A673 (cell line): ENCODE measurements at regions not wholly inside any gene's neighbourhood (a gene's known extent, or its start where the extent isn't known, plus 50 kb on each side); places are given as distances from the start of the nearest gene placed in this dataset.

ENCODE experiments used
- BruUV-seq: library from RNA; stranded (reverse); fragments of 400-500 nt; replicated peaks from 2 replicates; lab custom pipeline; 2021; lab: Mats Ljungman, UMichigan
- CTCF ChIA-PET: fragments of 300-600 bp; sonication (Branson Sonifier 250); formaldehyde crosslinking; loops from one replicate; lab custom pipeline; 2022; ENCODE audit warnings: antibody characterized with exemption; lab: Charles Lee
- POLR2A ChIA-PET: fragments of 300-600 bp; sonication (Branson Sonifier 250); formaldehyde crosslinking; loops from one replicate; lab custom pipeline; 2022; ENCODE audit warnings: antibody characterized with exemption; ENCODE audit not compliant: low non-redundant PET; lab: Charles Lee
- DNase-seq: peaks from one replicate; pipeline ENCODE4 v3.0.0-alpha.2; 2015; ENCODE audit warnings: low spot score
- H3K27ac ChIP-seq: fragments of 200-600 bp; sonication (generic); 2 replicates; pipeline ENCODE4 v1.5.1; 2016; ENCODE audit warnings: mixed run types, low read depth, mild to moderate bottlenecking, mixed read lengths, antibody characterized with exemption, low read length; ENCODE audit not compliant: poor library complexity, severe bottlenecking
- H3K27me3 ChIP-seq: fragments of 200-600 bp; sonication (generic); replicated peaks from 2 replicates; pipeline ENCODE4 v1.6.1; 2017; ENCODE audit warnings: mixed run types, low read depth, mild to moderate bottlenecking, mixed read lengths, antibody characterized with exemption, low read length; ENCODE audit not compliant: insufficient read depth, poor library complexity
- H3K36me3 ChIP-seq: fragments of 200-600 bp; sonication (generic); 2 replicates; pipeline ENCODE4 v1.6.1; 2016; ENCODE audit warnings: mixed run types, mild to moderate bottlenecking, mixed read lengths, antibody characterized with exemption, low read length; ENCODE audit not compliant: insufficient read depth, poor library complexity, severe bottlenecking
- H3K4me1 ChIP-seq: fragments of 200-600 bp; sonication (generic); 2 replicates; pipeline ENCODE4 v1.6.1; 2017; ENCODE audit warnings: mixed run types, mild to moderate bottlenecking, mixed read lengths, antibody characterized with exemption, low read length; ENCODE audit not compliant: insufficient read depth, poor library complexity, severe bottlenecking
- H3K4me3 ChIP-seq: fragments of 200-600 bp; sonication (generic); 2 replicates; pipeline ENCODE4 v1.5.1; 2016; ENCODE audit warnings: low read depth, mixed run types, mild to moderate bottlenecking, mixed read lengths, low read length; ENCODE audit not compliant: poor library complexity, severe bottlenecking
- H3K9me3 ChIP-seq: fragments of 200-600 bp; sonication (generic); 2 replicates; pipeline ENCODE4 v1.6.1; 2016; ENCODE audit warnings: mixed run types, low read depth, mild to moderate bottlenecking, mixed read lengths, antibody characterized with exemption, low read length; ENCODE audit not compliant: poor library complexity, severe bottlenecking
- CTCF ChIP-seq: fragments of 300-800, 200-600 bp; sonication (generic); conservative IDR thresholded peaks from 2 replicates; pipeline ENCODE4 v1.5.1; 2017; ENCODE audit warnings: low read depth, mild to moderate bottlenecking, antibody characterized with exemption, low read length, moderate library complexity, mixed read lengths
- EZH2 ChIP-seq: fragments of 200-600 bp; sonication (generic); IDR thresholded peaks from 2 replicates; pipeline ENCODE4 v1.6.1; 2017; ENCODE audit warnings: borderline replicate concordance, low read depth, mild to moderate bottlenecking, mixed read lengths, antibody characterized with exemption, low read length; ENCODE audit not compliant: poor library complexity, severe bottlenecking
- intact Hi-C: fragments of 100-400 bp; cut with micrococcal nuclease; formaldehyde crosslinking; loops from one replicate; pipeline ENCODE4 v1.10.0; 2022; ENCODE audit not compliant: unreplicated experiment

- H3K27me3 ChIP-seq, result no peaks in the 10 kb centered on the region
- no TSS peak for BruUV-seq
- TF ChIP-seq CTCF (no peak), EZH2 (no peak)
- CTCF ChIA-PET, result no interaction called here
- POLR2A ChIA-PET, result no interaction called here
- no peaks in the 10 kb centered on the region for H3K36me3 ChIP-seq
- peaks cover 23% of the 10 kb centered on the region for H3K9me3 ChIP-seq
- H3K4me1 ChIP-seq, result no peaks in the 10 kb centered on the region
- DNase-seq, result no peak
- no peak overlapping the region for H3K27ac ChIP-seq
- intact Hi-C loops, result no loop called here
- no peak overlapping the region for H3K4me3 ChIP-seq
These were observed 313.7 kb upstream of the CADM1 start for GRCh38 chr11:115817844-115818468.

GRCh38 chr11:115808351-115808940, 304.2 kb upstream of the CADM1 start:
- TF ChIP-seq CTCF, result no peak
- TF ChIP-seq EZH2, result no peak
- H3K4me1 ChIP-seq, result no peaks in the 10 kb centered on the region
- H3K27ac ChIP-seq, result no peak overlapping the region
- no peaks in the 10 kb centered on the region for H3K36me3 ChIP-seq
- intact Hi-C loops, result no loop called here
- no peak overlapping the region for H3K4me3 ChIP-seq
- H3K27me3 ChIP-seq, result no peaks in the 10 kb centered on the region
- ChIA-PET CTCF (interaction anchor here (1.2 kb wide), 1 partner anchor 465 kb away, joined by 4 read pairs; no protein-coding TSS in a partner anchor), POLR2A (no interaction called here)
- BruUV-seq, result no TSS peak
- DNase-seq, result no peak
- H3K9me3 ChIP-seq, result peaks cover 28% of the 10 kb centered on the region

- no peaks in the 10 kb centered on the region for H3K36me3 ChIP-seq
- peaks cover 20% of the 10 kb centered on the region for H3K9me3 ChIP-seq
- no peak for DNase-seq
- TF ChIP-seq EZH2 (no peak), CTCF (no peak)
- no peak overlapping the region for H3K27ac ChIP-seq
- ChIA-PET POLR2A (no interaction called here), CTCF (no interaction called here)
- H3K4me3 ChIP-seq, result no peak overlapping the region
- no peaks in the 10 kb centered on the region for H3K27me3 ChIP-seq
- intact Hi-C loops, result no loop called here
- BruUV-seq, result no TSS peak
- H3K4me1 ChIP-seq, result no peaks in the 10 kb centered on the region
These were observed 301.8 kb upstream of the CADM1 start for GRCh38 chr11:115806056-115806455.
